HG03045 (cell line): ENCODE measurements at regions not wholly inside any gene's neighbourhood (a gene's known extent, or its start where the extent isn't known, plus 50 kb on each side); places are given as distances from the start of the nearest gene placed in this dataset.

Source experiments
- ATAC-seq: cut with Tn5 transposase; IDR thresholded peaks from one replicate; pipeline ENCODE4 v1.9.1; 2021; ENCODE audit warnings: mild to moderate bottlenecking, moderate library complexity; ENCODE audit not compliant: unreplicated experiment

- ATAC-seq = no peak
These were observed 159.3 kb upstream of the TARS1 start for GRCh38 chr5:33281431-33281843.

- no peak for ATAC-seq
These were observed 158.6 kb upstream of the TARS1 start for GRCh38 chr5:33282157-33282556.

GRCh38 chr5:33282696-33283095 lies 158.1 kb upstream of the TARS1 start:
- ATAC-seq = no peak

GRCh38 chr5:33283243-33283642 lies 157.5 kb upstream of the TARS1 start:
- no peak for ATAC-seq

GRCh38 chr5:33284681-33285080 lies 156.1 kb upstream of the TARS1 start:
- ATAC-seq = no peak

GRCh38 chr5:33287242-33287641 lies 153.5 kb upstream of the TARS1 start:
- no peak for ATAC-seq

GRCh38 chr5:33291216-33292000 lies 149.4 kb upstream of the TARS1 start:
- ATAC-seq = no peak

GRCh38 chr5:33297760-33298216 lies 143.0 kb upstream of the TARS1 start:
- ATAC-seq = no peak

GRCh38 chr5:33299621-33300208 lies 141.1 kb upstream of the TARS1 start:
- ATAC-seq = peak; percentile 10

GRCh38 chr5:33300209-33300742 lies 140.5 kb upstream of the TARS1 start:
- ATAC-seq = peak; percentile 78

- ATAC-seq = no peak
These were observed 137.1 kb upstream of the TARS1 start for GRCh38 chr5:33303579-33304095.

- no peak for ATAC-seq
These were observed 136.2 kb upstream of the TARS1 start for GRCh38 chr5:33304601-33305000.

- ATAC-seq = no peak
These were observed 135.2 kb upstream of the TARS1 start for GRCh38 chr5:33305572-33305971.

GRCh38 chr5:33306758-33307157 lies 134.0 kb upstream of the TARS1 start:
- ATAC-seq = no peak

- ATAC-seq = no peak
These were observed 132.2 kb upstream of the TARS1 start for GRCh38 chr5:33308586-33308985.

- no peak for ATAC-seq
These were observed 131.7 kb upstream of the TARS1 start for GRCh38 chr5:33309068-33309467.

- ATAC-seq = no peak
These were observed 131.0 kb upstream of the TARS1 start for GRCh38 chr5:33309536-33310345.

- no peak for ATAC-seq
These were observed 130.3 kb upstream of the TARS1 start for GRCh38 chr5:33310451-33310850.

GRCh38 chr5:33311893-33312292 lies 128.9 kb upstream of the TARS1 start:
- ATAC-seq = no peak

GRCh38 chr5:33312571-33313549 lies 127.9 kb upstream of the TARS1 start:
- no peak for ATAC-seq
